ENCODE measurements at regions not wholly inside any gene's neighbourhood (a gene's known extent, or its start where the extent isn't known, plus 50 kb on each side); places are given as distances from the start of the nearest gene placed in this dataset.

GRCh38 chr3:19811689-19812088, 122.3 kb downstream of the EFHB start:
- H3K27ac ChIP-seq (ENCODE audit: low read depth in 1 of 2, low read length in 1 of 2), result no peak overlapping the region
- H3K36me3 ChIP-seq (ENCODE audit: control insufficient read depth in 4 of 4, insufficient read depth in 4 of 4, low read length in 4 of 4), result no peaks in the 10 kb centered on the region
- ATAC-seq (ENCODE audit: insufficient read depth, low FRiP score) (no peak), DNase-seq (no peak)
- 14 to 32% methylated on average over 3 of the region's 3 CpGs for WGBS, 2 donors
- H3K4me1 ChIP-seq (ENCODE audit: control insufficient read depth in 5 of 5, insufficient read depth in 5 of 5, low read length in 5 of 5), result no peaks in the 10 kb centered on the region
- no peaks in the 10 kb centered on the region for H3K9me3 ChIP-seq (ENCODE audit: control insufficient read depth in 4 of 4, insufficient read depth in 3 of 4, low read length in 3 of 4)
- no peak for TF ChIP-seq CTCF (IDR thresholded peaks at IDR 0.05; ENCODE audit: control extremely low read depth, extremely low read depth)
- no peak overlapping the region for H3K9ac ChIP-seq (ENCODE audit: insufficient read depth in 1 of 2, low read length in 2 of 2)
- no peak overlapping the region for H3K4me3 ChIP-seq
- no peaks in the 10 kb centered on the region for H3K27me3 ChIP-seq (ENCODE audit: control insufficient read depth in 3 of 3, insufficient read depth in 3 of 3, low read length in 2 of 3)

- Histone ChIP-seq H3K27me3 (ENCODE audit: control insufficient read depth in 3 of 3, insufficient read depth in 3 of 3, low read length in 2 of 3) (no peaks in the 10 kb centered on the region), H3K4me3 (no peak overlapping the region), H3K9ac (ENCODE audit: insufficient read depth in 1 of 2, low read length in 2 of 2) (no peak overlapping the region), H3K27ac (ENCODE audit: low read depth in 1 of 2, low read length in 1 of 2) (no peak overlapping the region), H3K9me3 (ENCODE audit: control insufficient read depth in 4 of 4, insufficient read depth in 3 of 4, low read length in 3 of 4) (peaks cover 0 to 5% (median 0%) of the 10 kb centered on the region in 4 donors), H3K4me1 (ENCODE audit: control insufficient read depth in 5 of 5, insufficient read depth in 5 of 5, low read length in 5 of 5) (no peaks in the 10 kb centered on the region), H3K36me3 (ENCODE audit: control insufficient read depth in 4 of 4, insufficient read depth in 4 of 4, low read length in 4 of 4) (no peaks in the 10 kb centered on the region)
- DNase-seq (no peak), ATAC-seq (ENCODE audit: insufficient read depth, low FRiP score) (no peak)
- TF ChIP-seq CTCF (IDR thresholded peaks at IDR 0.05; ENCODE audit: control extremely low read depth, extremely low read depth), result no peak
- WGBS, 2 donors, result 48 to 53% methylated on average over 3 of the region's 3 CpGs
Measured at GRCh38 chr3:19808834-19809233, 125.2 kb downstream of the EFHB start.

GRCh38 chr3:19799887-19800286, 134.1 kb downstream of the EFHB start:
- TF ChIP-seq CTCF (IDR thresholded peaks at IDR 0.05; ENCODE audit: control extremely low read depth, extremely low read depth), result no peak
- no peak overlapping the region for H3K4me3 ChIP-seq
- H3K27me3 ChIP-seq (ENCODE audit: control insufficient read depth in 3 of 3, insufficient read depth in 3 of 3, low read length in 2 of 3), result no peaks in the 10 kb centered on the region
- H3K9me3 ChIP-seq (ENCODE audit: control insufficient read depth in 4 of 4, insufficient read depth in 3 of 4, low read length in 3 of 4), result peaks cover 0 to 17% (median 3%) of the 10 kb centered on the region in 4 donors
- ATAC-seq (ENCODE audit: insufficient read depth, low FRiP score) (no peak), DNase-seq (no peak)
- H3K36me3 ChIP-seq (ENCODE audit: control insufficient read depth in 4 of 4, insufficient read depth in 4 of 4, low read length in 4 of 4), result no peaks in the 10 kb centered on the region
- H3K4me1 ChIP-seq (ENCODE audit: control insufficient read depth in 5 of 5, insufficient read depth in 5 of 5, low read length in 5 of 5), result no peaks in the 10 kb centered on the region
- no peak overlapping the region for H3K9ac ChIP-seq (ENCODE audit: insufficient read depth in 1 of 2, low read length in 2 of 2)
- H3K27ac ChIP-seq (ENCODE audit: low read depth in 1 of 2, low read length in 1 of 2), result no peak overlapping the region

GRCh38 chr3:19799115-19799514, 134.9 kb downstream of the EFHB start:
- H3K27ac ChIP-seq (ENCODE audit: low read depth in 1 of 2, low read length in 1 of 2), result no peak overlapping the region
- no peak overlapping the region for H3K9ac ChIP-seq (ENCODE audit: insufficient read depth in 1 of 2, low read length in 2 of 2)
- no peaks in the 10 kb centered on the region for H3K4me1 ChIP-seq (ENCODE audit: control insufficient read depth in 5 of 5, insufficient read depth in 5 of 5, low read length in 5 of 5)
- peaks cover 0 to 15% (median 3%) of the 10 kb centered on the region in 4 donors for H3K9me3 ChIP-seq (ENCODE audit: control insufficient read depth in 4 of 4, insufficient read depth in 3 of 4, low read length in 3 of 4)
- no peaks in the 10 kb centered on the region for H3K36me3 ChIP-seq (ENCODE audit: control insufficient read depth in 4 of 4, insufficient read depth in 4 of 4, low read length in 4 of 4)
- no peak for TF ChIP-seq CTCF (IDR thresholded peaks at IDR 0.05; ENCODE audit: control extremely low read depth, extremely low read depth)
- no peaks in the 10 kb centered on the region for H3K27me3 ChIP-seq (ENCODE audit: control insufficient read depth in 3 of 3, insufficient read depth in 3 of 3, low read length in 2 of 3)
- DNase-seq, result no peak
- ATAC-seq (ENCODE audit: insufficient read depth, low FRiP score), result no peak
- no peak overlapping the region for H3K4me3 ChIP-seq

Measured in lung (tissue), 11 donors.